GM12864 (cell line): ENCODE measurements at regions not wholly inside any gene's neighbourhood (a gene's known extent, or its start where the extent isn't known, plus 50 kb on each side); places are given as distances from the start of the nearest gene placed in this dataset.
"Not testable (repeated sequence)": the region's sequence is repeated elsewhere in the genome, so short reads cannot be mapped to it uniquely, and the experiment has no call there.

Experiments used
- DNase-seq: peaks from one replicate; pipeline ENCODE4 v3.0.0-alpha.2; 2011; ENCODE audit warnings: low read depth
- H3K4me3 ChIP-seq: 2 replicates; pipeline ENCODE4 v1.5.1; 2011; ENCODE audit warnings: mild to moderate bottlenecking, low read depth, low read length, control low read depth
- TF ChIP-seq, protein P1 (sequence below): IDR thresholded peaks from 2 replicates; pipeline ENCODE4 v1.5.1; 2011; ENCODE audit warnings: low read depth, mild to moderate bottlenecking, moderate library complexity, low read length, control low read depth, inconsistent platforms; ENCODE audit errors: missing control alignments

DNA sequence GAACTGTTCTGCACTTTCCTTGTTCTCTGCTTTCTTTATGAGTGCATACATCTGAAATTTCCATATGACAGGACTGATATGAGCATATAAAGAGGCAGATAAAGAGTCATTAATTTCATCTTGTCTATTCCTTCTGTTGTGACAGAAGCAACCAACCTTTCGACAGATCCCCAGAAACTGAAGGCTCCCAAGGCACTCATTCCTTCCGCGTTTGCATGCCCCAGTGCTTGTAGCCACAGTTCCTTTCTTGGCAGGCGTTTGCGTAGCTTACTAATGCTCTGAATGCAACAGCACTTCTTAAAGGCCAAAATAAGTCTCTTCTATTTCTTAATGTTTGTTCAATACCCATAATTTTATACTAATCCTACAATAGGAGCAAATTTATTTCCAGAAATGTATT is 94.0 kb upstream of the TBL1X start:
- TF ChIP-seq, protein P1, sequence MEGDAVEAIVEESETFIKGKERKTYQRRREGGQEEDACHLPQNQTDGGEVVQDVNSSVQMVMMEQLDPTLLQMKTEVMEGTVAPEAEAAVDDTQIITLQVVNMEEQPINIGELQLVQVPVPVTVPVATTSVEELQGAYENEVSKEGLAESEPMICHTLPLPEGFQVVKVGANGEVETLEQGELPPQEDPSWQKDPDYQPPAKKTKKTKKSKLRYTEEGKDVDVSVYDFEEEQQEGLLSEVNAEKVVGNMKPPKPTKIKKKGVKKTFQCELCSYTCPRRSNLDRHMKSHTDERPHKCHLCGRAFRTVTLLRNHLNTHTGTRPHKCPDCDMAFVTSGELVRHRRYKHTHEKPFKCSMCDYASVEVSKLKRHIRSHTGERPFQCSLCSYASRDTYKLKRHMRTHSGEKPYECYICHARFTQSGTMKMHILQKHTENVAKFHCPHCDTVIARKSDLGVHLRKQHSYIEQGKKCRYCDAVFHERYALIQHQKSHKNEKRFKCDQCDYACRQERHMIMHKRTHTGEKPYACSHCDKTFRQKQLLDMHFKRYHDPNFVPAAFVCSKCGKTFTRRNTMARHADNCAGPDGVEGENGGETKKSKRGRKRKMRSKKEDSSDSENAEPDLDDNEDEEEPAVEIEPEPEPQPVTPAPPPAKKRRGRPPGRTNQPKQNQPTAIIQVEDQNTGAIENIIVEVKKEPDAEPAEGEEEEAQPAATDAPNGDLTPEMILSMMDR, result no peak

DNA sequence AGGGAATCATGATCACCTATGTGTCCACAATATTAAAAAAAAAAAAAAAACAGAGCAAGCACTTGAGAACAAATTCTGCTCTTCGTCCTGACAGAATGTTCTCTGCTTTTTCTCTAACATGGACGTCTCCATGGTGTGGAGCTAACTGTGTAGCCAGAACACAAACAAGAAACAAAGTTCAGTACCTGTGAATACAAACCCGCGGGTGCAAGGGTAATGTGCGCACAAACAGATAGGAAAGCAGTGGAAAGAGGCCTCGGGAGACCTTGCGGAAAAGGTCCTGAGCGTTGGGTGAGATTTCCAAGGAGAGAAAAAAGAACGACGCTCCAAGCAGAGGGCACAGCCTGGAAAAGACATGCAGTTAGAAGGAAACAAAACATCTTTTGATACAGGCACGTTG is 92.0 kb upstream of the TBL1X start:
- no peak for DNase-seq
- TF ChIP-seq, protein P1, result no peak
- no peak overlapping the region for H3K4me3 ChIP-seq

More for the DNA sequence above, 94.0 kb upstream of the TBL1X start:
- DNase-seq, result no peak
- H3K4me3 ChIP-seq, result no peak overlapping the region

DNA sequence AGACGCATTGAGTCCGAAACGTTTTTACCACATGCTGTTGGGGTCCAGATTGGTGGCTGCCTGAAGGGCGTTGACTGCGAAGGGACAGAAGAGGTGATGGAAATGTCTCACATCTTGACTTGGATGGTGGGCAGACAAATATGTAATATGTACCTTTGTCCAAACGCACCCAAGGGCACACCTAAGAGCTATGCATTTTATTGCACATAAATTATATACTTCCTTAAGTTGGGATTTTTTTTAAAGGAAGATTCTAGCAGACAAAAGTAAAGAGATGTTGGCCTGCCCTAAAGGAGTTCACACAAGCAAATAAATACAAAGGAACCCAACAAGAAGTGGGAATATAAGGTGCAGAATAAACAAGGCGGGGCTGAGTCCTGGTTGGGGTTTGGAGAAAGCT is 91.1 kb upstream of the TBL1X start:
- DNase-seq, result no peak
- H3K4me3 ChIP-seq, result no peak overlapping the region
- TF ChIP-seq, protein P1, result no peak

DNA sequence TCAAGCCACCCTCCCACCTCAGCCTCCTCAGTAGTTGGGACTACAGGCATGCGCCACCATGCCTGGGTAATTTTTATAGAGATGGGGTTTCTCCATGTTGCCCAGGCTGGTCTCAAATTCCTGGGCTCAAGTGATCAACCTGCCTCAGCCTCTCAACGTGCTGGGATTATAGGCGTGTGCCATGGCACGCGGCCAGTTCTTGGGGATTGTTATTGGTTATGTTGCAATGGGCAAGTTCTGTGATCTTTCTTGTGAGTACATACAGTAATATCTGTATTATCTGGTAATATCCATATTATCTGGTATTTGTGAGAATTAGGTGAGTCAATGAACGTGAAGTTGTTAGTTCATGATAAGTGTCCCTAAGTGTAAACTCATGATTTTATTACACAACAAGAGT is 90.3 kb upstream of the TBL1X start:
- TF ChIP-seq, protein P1, result no peak
- no peak overlapping the region for H3K4me3 ChIP-seq
- DNase-seq, result no peak

DNA sequence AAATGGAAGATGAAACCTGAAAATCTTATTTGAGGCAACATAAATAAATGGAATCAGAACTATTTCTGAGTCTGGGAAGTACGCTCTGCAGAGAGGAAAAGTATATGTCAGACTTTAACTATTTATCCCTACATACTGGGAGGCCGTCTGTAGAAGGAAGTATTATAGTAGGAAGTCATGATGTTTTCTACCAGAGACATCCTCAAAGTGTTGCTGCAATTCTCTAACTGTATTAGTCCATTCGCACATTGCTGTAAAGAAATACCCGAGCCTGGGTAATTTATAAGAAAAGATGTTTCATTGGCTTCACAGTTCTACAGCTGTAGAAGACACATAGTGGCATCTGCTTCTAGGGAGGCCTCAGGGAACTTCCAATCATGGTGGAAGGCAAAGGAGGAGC is 88.7 kb upstream of the TBL1X start:
- DNase-seq, result no peak
- TF ChIP-seq, protein P1, result no peak

DNA sequence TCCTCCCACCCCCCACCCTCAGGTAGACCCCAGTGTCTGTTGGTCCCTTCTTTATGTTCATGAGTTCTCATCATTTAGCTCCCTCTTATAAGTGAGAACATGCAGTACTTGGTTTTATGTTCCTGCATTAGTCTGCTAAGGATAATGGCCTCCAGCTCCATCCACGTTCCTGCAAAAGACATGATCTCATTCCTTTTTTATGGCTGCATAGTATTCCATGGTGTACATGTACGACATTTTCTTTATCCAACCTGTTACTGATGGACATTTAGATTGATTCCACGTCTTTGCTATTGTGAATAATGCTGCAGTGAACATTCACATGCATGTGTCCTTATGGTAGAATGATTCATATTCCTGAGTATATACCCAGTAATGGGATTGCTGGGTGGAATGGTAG is 87.6 kb upstream of the TBL1X start:
- DNase-seq, H3K4me3 ChIP-seq: not testable (repeated sequence)

More for the DNA sequence above, 88.7 kb upstream of the TBL1X start:
- no peak overlapping the region for H3K4me3 ChIP-seq

DNA sequence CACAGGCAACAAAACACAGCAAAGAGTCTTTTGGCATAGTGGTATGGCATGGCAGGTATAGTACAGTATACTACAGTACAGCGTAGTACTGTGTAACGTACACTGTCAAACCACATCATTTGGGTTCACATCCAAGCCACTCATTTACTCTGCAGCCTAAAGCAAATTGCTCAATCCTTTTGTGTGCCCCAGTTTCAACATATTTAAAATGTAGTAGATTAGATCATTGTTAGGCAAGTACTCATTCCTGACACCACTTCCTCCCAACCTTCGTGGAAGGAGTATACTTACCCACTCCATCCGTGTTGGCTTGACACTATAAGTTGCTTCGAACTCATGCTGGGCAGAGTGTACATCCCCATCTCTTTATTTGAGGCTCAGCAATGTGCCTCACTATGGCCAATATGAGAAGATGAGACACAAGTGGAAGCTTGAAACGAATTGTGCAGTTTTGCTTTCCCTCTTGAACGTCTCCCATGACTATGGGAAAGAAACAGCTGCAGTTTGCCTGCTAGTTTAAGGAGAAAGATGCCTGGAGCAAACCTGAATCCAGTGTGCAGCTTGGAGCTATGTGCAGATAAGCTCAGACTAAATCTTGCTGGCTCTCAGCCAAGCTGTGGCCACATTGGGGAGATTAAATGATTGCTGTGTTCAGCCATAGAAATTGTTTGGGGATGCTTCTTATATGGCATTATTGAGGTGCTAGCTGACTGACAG is 85.7 kb upstream of the TBL1X start:
- TF ChIP-seq, protein P1, result no peak
- no peak overlapping the region for H3K4me3 ChIP-seq
- DNase-seq, result no peak
